GM18951 (cell line): ENCODE measurements at regions not wholly inside any gene's neighbourhood (a gene's known extent, or its start where the extent isn't known, plus 50 kb on each side); places are given as distances from the start of the nearest gene placed in this dataset.
"Not testable (repeated sequence)": the region's sequence is repeated elsewhere in the genome, so short reads cannot be mapped to it uniquely, and the experiment has no call there.

ENCODE experiments used
- POLR2A ChIP-seq: IDR thresholded peaks from 4 replicates; pipeline ENCODE4 v1.6.1; 2011; ENCODE audit warnings: mild to moderate bottlenecking; ENCODE audit not compliant: insufficient read length, insufficient read depth; ENCODE audit errors: extremely low read depth
- in situ Hi-C: fragments of 300-500 bp; cut with MboI; formaldehyde crosslinking; loops from one replicate; pipeline ENCODE4 v1.12.0; 2022; ENCODE audit warnings: low sequenced_read_pairs, mixed read lengths, inconsistent platforms; ENCODE audit not compliant: unreplicated experiment

DNA sequence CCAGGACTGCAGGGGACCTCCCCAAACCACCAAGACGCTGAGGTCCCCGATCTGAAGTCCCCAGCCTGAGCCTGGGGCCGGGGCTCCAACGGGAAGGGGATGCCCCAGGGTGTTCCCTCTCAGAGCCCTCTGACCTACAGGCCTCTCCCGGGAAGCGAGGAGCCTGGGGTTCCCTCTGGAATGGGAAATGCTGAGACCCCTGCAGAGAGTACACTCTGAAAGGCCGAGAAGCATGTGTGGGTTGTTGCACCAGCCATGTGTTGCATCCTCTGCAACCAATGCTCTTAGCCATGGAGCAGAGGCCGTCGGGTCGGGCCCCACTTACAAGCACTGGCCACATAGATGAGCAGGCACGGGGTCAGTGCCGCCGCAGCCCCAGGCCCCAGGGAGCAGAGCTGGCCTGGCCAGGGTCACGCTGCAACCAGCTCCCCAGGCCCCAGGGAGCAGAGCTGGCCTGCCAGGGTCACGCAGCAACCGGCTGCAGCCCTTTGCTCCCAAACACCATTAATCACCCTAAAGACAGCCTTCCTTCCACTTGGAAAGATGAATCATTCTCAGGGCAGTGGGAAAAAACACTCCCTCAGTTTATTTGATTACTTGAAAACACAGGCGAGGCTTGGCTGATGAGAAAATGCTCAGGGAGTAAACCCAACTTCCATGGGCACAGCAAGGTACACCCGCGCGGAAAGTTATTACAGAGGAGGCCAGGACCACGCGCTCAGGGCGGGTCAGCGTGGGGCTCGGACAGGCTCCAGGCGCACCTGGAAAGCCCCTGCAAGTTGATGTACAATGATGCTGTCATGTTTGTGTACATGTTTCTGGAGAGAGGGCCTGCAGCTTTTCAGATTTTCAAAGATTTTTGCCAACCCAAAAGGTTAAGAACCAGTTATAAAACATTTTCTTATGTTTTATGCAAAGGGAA, 78.0 kb upstream of the AFDN start:
- in situ Hi-C loops, result no loop called here
- no peak for TF ChIP-seq POLR2A

- no peak for TF ChIP-seq POLR2A
- in situ Hi-C loops, result no loop called here
Measured at GRCh38 chr6:167750956-167751358, 75.8 kb upstream of the AFDN start.

GRCh38 chr6:167751579-167752115, 75.1 kb upstream of the AFDN start:
- no peak for TF ChIP-seq POLR2A
- in situ Hi-C loops, result no loop called here

DNA sequence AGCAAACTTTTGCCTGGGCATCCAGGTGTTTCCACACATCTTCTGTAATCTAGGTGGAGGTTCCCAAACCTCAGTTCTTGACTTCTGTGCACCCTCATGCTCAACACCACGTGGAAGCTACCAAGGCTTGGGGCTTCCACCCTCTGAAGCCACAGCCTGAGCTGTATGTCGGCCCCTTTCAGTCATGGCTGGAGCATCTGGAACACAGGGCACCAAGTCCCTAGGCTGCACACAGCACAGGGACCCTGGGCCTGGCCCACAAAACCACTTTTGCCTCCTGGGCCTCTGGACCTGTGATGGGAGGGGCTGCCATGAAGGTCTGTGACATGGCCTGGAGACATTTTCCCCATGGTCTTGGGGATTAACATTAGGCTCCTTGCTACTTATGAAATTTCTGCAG, 73.4 kb upstream of the AFDN start:
- in situ Hi-C loops, result not testable (repeated sequence)

DNA sequence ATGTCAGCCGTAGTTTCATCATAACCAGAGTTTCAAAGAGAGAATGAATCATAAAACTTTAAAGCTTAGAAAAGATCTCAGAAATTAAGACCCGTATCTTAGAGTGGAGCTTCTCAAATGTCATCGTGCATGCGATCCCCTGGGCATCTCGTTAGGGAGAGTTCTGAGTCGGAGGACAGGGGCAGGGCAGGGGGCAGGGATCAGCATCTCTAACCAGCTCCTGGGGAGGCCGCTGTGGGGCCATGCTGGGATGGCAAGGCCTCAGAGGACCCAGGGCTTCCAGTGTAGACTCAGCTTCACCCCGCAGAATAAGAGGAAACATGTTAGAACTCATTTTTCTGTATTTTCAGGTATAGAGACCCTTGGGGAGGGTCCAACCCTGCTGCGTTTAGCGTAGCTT, 72.0 kb upstream of the AFDN start:
- TF ChIP-seq POLR2A, result no peak
- in situ Hi-C loops, result no loop called here

GRCh38 chr6:167755461-167755860, 71.2 kb upstream of the AFDN start:
- in situ Hi-C loops, result no loop called here
- TF ChIP-seq POLR2A, result no peak

- no peak for TF ChIP-seq POLR2A
- in situ Hi-C loops, result no loop called here
Measured at GRCh38 chr6:167756597-167756996, 70.1 kb upstream of the AFDN start.

DNA sequence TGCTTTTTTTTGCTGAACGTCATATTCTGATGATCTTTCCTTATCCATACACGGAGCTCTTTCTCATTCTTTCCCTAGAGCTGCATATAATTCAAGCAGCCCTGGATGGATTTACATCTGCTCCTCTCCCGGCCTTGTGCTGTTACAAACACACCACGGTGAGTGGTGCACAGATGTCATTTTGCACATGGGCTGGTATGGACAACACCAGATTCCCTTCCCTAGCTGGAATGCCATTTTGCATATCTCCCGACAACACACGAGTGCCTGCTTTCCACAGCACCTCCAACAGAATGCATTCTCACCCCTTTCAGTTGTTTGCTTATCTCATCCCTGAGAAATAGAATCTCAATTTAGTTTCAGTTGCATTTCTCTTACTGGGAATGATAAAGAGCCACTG, 69.5 kb upstream of the AFDN start:
- in situ Hi-C loops, result no loop called here
- TF ChIP-seq POLR2A, result no peak

DNA sequence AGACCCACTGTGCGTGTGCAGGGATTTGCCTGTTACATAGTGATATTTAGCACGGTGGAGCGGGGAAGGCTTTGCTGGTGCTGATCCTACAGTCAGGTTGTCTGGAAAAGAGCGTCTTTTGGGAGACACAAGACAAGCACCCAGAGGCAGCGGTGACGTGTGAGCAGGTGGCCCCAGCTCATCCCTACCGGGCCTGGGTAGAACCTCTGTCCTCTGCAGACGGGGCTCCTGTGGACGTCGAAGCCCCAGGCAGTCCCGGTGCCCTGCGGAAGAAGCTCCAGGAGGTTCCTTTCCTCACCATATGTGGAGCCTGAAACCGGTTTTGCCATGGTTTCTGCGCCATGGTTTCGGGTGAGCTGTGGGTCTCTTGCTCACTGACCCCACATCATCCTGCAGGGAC, 68.9 kb upstream of the AFDN start:
- in situ Hi-C loops, result no loop called here
- TF ChIP-seq POLR2A, result no peak

GRCh38 chr6:167758309-167759023, 68.2 kb upstream of the AFDN start:
- no peak for TF ChIP-seq POLR2A

DNA sequence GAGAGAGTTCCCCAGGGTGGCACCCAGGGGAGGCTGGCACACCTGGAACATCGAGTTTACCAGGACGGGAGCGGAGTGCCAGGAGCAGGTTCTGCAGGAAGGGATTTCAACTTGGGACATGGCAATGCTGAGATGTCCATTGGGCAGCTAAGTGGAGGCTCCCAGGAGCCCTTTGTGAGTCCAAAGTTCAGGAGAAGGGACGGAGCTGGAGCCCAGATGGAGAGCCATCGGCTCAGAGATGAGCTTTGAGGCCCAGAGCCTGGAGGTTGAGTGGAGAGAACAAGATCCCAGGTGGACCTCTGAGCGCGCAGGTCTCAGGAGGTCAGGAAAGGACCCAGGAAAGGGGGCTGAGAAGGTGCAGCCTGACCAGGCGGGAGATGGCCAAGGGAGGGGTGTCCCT, 67.5 kb upstream of the AFDN start:
- in situ Hi-C loops, result no loop called here

More at GRCh38 chr6:167758309-167759023, 68.2 kb upstream of the AFDN start:
- in situ Hi-C loops, result no loop called here

GRCh38 chr6:167759912-167760311, 66.8 kb upstream of the AFDN start:
- no peak for TF ChIP-seq POLR2A
- in situ Hi-C loops, result no loop called here

More for the DNA sequence above, 67.5 kb upstream of the AFDN start:
- no peak for TF ChIP-seq POLR2A

- in situ Hi-C loops, result no loop called here
- TF ChIP-seq POLR2A, result no peak
Measured at GRCh38 chr6:167760979-167761793, 65.5 kb upstream of the AFDN start.
